Omental fat pad (tissue), 3 donors: ENCODE measurements at regions not wholly inside any gene's neighbourhood (a gene's known extent, or its start where the extent isn't known, plus 50 kb on each side); places are given as distances from the start of the nearest gene placed in this dataset.

ENCODE experiments used
- ATAC-seq: fragments of 150-250 bp; one replicate; pipeline ENCODE4 v1.9.1; 2016; ENCODE audit warnings: mild to moderate bottlenecking, moderate library complexity; ENCODE audit not compliant: low FRiP score
- DNase-seq: peaks from one replicate; pipeline ENCODE4 v3.0.0-alpha.2; 2019; ENCODE audit warnings: low spot score
- TF ChIP-seq, protein P1 (sequence below), 3 donors: fragments of 450-650 bp; IDR thresholded peaks; one replicate each; pipeline ENCODE4 v1.5.1; 2016 to 2017; ENCODE audit warnings: antibody characterized with exemption in 3 of 3, mild to moderate bottlenecking in 3 of 3, moderate library complexity in 2 of 3

GRCh38 chr5:62742207-62742606 lies 163.6 kb downstream of the LRRC70 start:
- no peak for ATAC-seq
- TF ChIP-seq, protein P1, sequence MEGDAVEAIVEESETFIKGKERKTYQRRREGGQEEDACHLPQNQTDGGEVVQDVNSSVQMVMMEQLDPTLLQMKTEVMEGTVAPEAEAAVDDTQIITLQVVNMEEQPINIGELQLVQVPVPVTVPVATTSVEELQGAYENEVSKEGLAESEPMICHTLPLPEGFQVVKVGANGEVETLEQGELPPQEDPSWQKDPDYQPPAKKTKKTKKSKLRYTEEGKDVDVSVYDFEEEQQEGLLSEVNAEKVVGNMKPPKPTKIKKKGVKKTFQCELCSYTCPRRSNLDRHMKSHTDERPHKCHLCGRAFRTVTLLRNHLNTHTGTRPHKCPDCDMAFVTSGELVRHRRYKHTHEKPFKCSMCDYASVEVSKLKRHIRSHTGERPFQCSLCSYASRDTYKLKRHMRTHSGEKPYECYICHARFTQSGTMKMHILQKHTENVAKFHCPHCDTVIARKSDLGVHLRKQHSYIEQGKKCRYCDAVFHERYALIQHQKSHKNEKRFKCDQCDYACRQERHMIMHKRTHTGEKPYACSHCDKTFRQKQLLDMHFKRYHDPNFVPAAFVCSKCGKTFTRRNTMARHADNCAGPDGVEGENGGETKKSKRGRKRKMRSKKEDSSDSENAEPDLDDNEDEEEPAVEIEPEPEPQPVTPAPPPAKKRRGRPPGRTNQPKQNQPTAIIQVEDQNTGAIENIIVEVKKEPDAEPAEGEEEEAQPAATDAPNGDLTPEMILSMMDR (IDR thresholded peaks at IDR 0.05), result no peak
- DNase-seq, result no peak

- DNase-seq (no peak), ATAC-seq (no peak)
- TF ChIP-seq, protein P1 (IDR thresholded peaks at IDR 0.05), result no peak
These were observed 163.1 kb downstream of the LRRC70 start for GRCh38 chr5:62741761-62742160.

GRCh38 chr5:62737766-62738165 lies 159.1 kb downstream of the LRRC70 start:
- ATAC-seq, result no peak
- TF ChIP-seq, protein P1 (IDR thresholded peaks at IDR 0.05), result no peak
- no peak for DNase-seq

GRCh38 chr5:62732677-62733121 lies 154.1 kb downstream of the LRRC70 start:
- DNase-seq, result no peak
- TF ChIP-seq, protein P1 (IDR thresholded peaks at IDR 0.05), result no peak
- ATAC-seq, result no peak

DNA sequence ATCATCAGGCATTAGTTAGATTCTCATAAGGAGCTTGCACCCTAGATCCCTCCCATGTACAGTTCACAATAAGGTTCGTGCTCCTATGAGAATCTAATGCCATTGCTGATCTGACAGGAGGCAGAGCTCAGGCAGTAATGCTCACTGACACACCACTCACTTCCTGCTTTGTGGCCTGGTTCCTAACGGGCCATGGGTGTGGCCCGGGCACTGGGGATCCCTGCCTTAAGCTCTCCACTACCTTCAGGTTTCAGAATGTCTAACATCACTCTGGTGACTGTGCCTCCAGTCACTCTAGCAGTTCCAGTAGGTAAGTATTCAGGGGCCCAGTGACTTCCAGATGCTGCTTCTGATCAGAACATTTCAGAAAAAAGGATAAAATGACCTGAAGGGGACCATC lies 152.4 kb downstream of the LRRC70 start:
- TF ChIP-seq, protein P1 (IDR thresholded peaks at IDR 0.05), result no peak
- ATAC-seq (no peak), DNase-seq (no peak)

DNA sequence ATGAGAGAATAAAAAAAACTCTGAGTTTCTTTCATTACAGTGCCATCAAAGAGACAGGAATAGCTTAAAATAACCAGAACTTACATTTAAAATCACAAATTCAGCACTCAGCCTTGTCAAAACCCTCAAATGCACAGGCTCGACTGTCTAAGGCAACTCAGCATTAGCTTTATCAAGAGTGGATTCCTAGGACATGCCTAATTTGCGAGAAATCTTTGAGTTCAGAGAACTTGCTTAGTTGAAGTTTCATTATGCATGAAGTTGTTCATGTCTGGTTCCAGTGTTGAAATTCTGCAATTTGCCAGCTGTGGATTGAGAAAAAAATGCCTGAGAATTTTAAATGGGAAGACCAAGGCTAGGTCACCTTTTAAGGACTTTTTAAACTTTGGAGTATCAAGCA lies 151.1 kb downstream of the LRRC70 start:
- no peak for DNase-seq
- no peak for ATAC-seq
- TF ChIP-seq, protein P1 (IDR thresholded peaks at IDR 0.05), result no peak

DNA sequence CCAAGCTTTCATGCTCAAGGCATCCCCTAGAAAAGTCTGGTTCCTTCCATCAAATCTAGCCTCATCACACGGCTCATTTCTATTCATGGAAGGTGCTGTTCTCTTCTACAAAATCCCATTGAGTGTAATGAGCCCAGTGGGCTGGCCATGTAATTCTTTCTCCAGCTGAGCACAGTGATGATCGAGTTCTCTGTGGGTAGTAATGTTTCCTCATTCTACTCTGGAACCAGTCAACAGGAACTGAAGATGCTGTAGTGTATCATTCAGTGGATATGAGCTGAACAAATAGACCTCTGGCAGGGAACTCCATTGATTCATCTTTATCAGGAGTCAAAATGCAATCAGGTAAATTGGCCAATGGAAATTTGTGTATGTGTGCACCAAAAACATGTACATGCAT lies 149.2 kb downstream of the LRRC70 start:
- TF ChIP-seq, protein P1 (IDR thresholded peaks at IDR 0.05), result no peak
- DNase-seq (no peak), ATAC-seq (no peak)
